CD14-positive monocyte (primary cell): ENCODE measurements at regions not wholly inside any gene's neighbourhood (a gene's known extent, or its start where the extent isn't known, plus 50 kb on each side); places are given as distances from the start of the nearest gene placed in this dataset.

Source experiments
- DNase-seq, 3 donors: peaks; one replicate each; pipeline ENCODE4 v3.0.0-alpha.2; 2011 to 2022
- H2AFZ ChIP-seq: 2 replicates; pipeline ENCODE4 v1.6.0; 2012; ENCODE audit warnings: mild to moderate bottlenecking, low read depth, low read length, inconsistent platforms; ENCODE audit not compliant: insufficient read depth, poor library complexity, severe bottlenecking
- H3K27ac ChIP-seq, 2 donors: 1 replicate in 1 of 2; 2 replicates in 1 of 2; pipeline ENCODE4 v1.5.1; 2012 to 2013; ENCODE audit warnings: low read length in 2 of 2, control low read depth in 1 of 2, inconsistent platforms in 1 of 2, low read depth in 1 of 2, mild to moderate bottlenecking in 1 of 2
- H3K27me3 ChIP-seq, 2 donors: one replicate each; pipeline versions ENCODE4 v1.6.0 to v1.6.1; 2011 to 2013; ENCODE audit warnings: low read length in 2 of 2; ENCODE audit not compliant: control insufficient read depth in 2 of 2, insufficient read depth in 2 of 2
- H3K36me3 ChIP-seq, 2 donors: replicated peaks in 1 of 2; 1 replicate in 1 of 2; 2 replicates in 1 of 2; pipeline versions ENCODE4 v1.5.1 to v1.6.1; 2012 to 2013; ENCODE audit warnings: low read length in 2 of 2, control low read depth in 1 of 2, inconsistent platforms in 1 of 2, mild to moderate bottlenecking in 1 of 2; ENCODE audit not compliant: insufficient read depth in 2 of 2, control insufficient read depth in 1 of 2
- H3K4me1 ChIP-seq, 2 donors: 1 replicate in 1 of 2; 2 replicates in 1 of 2; pipeline versions ENCODE4 v1.5.1 to v1.6.1; 2012 to 2013; ENCODE audit warnings: low read length in 2 of 2, control low read depth in 1 of 2, inconsistent platforms in 1 of 2, mild to moderate bottlenecking in 1 of 2, moderate library complexity in 1 of 2; ENCODE audit not compliant: insufficient read depth in 2 of 2, control insufficient read depth in 1 of 2
- H3K4me2 ChIP-seq: replicated peaks from 2 replicates; pipeline ENCODE3; 2012; ENCODE audit warnings: low read length, moderate library complexity, mild to moderate bottlenecking; ENCODE audit not compliant: poor library complexity, severe bottlenecking; ENCODE audit errors: extremely low read depth
- H3K4me3 ChIP-seq, 3 experiments: fragments of 200-600 bp in 1 of 3; sonication (generic) in 1 of 3; replicated peaks in 1 of 3; 1 replicate in 2 of 3; 2 replicates in 1 of 3; pipeline ENCODE4 v1.5.1; 2011 to 2013; ENCODE audit warnings: low read length in 3 of 3, mild to moderate bottlenecking in 3 of 3, control low read depth in 2 of 3, low read depth in 2 of 3, inconsistent platforms in 1 of 3, moderate library complexity in 1 of 3
- H3K79me2 ChIP-seq: 2 replicates; pipeline ENCODE4 v1.6.0; 2012; ENCODE audit warnings: mild to moderate bottlenecking, control low read depth, inconsistent platforms, low read length, moderate library complexity; ENCODE audit not compliant: insufficient read depth
- H3K9ac ChIP-seq: 2 replicates; pipeline ENCODE4 v1.6.0; 2017; ENCODE audit warnings: low read length, mild to moderate bottlenecking; ENCODE audit not compliant: insufficient read depth, poor library complexity, severe bottlenecking
- H3K9me3 ChIP-seq, 2 donors: replicated peaks in 1 of 2; 1 replicate in 1 of 2; 2 replicates in 1 of 2; pipeline versions ENCODE4 v1.5.1 to v1.6.1; 2012 to 2013; ENCODE audit warnings: low read length in 2 of 2, control low read depth in 1 of 2; ENCODE audit not compliant: control insufficient read depth in 1 of 2, insufficient read depth in 1 of 2
- H4K20me1 ChIP-seq: 2 replicates; pipeline ENCODE4 v1.6.0; 2012; ENCODE audit warnings: mild to moderate bottlenecking, low read length, control low read depth, moderate library complexity; ENCODE audit not compliant: insufficient read depth
- H3K27ac Mint-ChIP-seq, 7 donors: one replicate each; pipeline ENCODE4 v1.8.0; 2020; ENCODE audit warnings: mild to moderate bottlenecking in 7 of 7, mixed read lengths in 7 of 7, moderate library complexity in 6 of 7, inconsistent platforms in 2 of 7
- H3K27me3 Mint-ChIP-seq, 3 donors: one replicate each; pipeline ENCODE4 v1.8.0; 2021 to 2022; ENCODE audit warnings: low read depth in 3 of 3, mild to moderate bottlenecking in 3 of 3, mixed read lengths in 3 of 3, moderate library complexity in 3 of 3, inconsistent platforms in 1 of 3
- H3K36me3 Mint-ChIP-seq, 2 donors: one replicate each; pipeline ENCODE4 v1.8.0; 2020; ENCODE audit warnings: mixed read lengths in 2 of 2, inconsistent platforms in 1 of 2, mild to moderate bottlenecking in 1 of 2
- H3K4me1 Mint-ChIP-seq: one replicate; pipeline ENCODE4 v1.8.0; 2020; ENCODE audit warnings: mild to moderate bottlenecking, mixed read lengths
- H3K4me3 Mint-ChIP-seq, 2 donors: one replicate each; pipeline ENCODE4 v1.8.0; 2020; ENCODE audit warnings: mild to moderate bottlenecking in 2 of 2, mixed read lengths in 2 of 2, moderate library complexity in 1 of 2
- H3K9me3 Mint-ChIP-seq, 7 donors: one replicate each; pipeline ENCODE4 v1.8.0; 2020 to 2022; ENCODE audit warnings: mixed read lengths in 7 of 7, mild to moderate bottlenecking in 6 of 7, moderate library complexity in 6 of 7, inconsistent platforms in 2 of 7
- WGBS: methylation state at CpG from one replicate; pipeline ENCODE4 v1.1.5; 2013; ENCODE audit warnings: missing lambda C conversion rate; ENCODE audit not compliant: insufficient coverage; 5-methylcytosine and 5-hydroxymethylcytosine counted together
- intact Hi-C, 2 donors: fragments of 100-400 bp; cut with micrococcal nuclease; formaldehyde crosslinking; loops; one replicate each; pipeline versions ENCODE4 v1.15.0 to v1.15.1; 2023
- TF ChIP-seq, protein P1 (sequence below): fragments of 200-600 bp; IDR thresholded peaks from one replicate; pipeline ENCODE4 v1.8.0; 2022; ENCODE audit warnings: antibody characterized with exemption, mild to moderate bottlenecking

DNA sequence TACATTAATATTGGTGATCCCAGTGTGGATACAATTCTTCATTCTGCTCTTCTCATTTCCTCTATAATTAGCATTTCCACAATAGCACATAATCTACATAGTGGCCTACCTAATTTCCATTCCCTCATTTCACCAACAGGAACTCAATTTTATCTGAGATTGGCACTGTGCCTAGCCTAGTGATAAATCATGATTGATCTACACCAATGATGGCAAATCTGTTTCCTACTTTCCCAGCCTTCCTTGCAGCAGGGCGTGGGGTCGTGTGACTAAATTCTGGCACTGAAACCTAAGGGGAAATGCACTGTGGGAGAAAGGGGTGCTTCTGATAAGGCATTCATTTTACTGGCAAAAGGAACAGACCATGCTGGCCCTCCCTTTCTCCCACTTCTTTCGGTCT is 66.6 kb upstream of the TOM1L1 start:
- DNase-seq: no peak
- Histone ChIP-seq H3K27ac (no peak overlapping the region), H3K27me3 (no peaks in the 10 kb centered on the region), H4K20me1 (no peaks in the 10 kb centered on the region), H3K4me3 (no peak overlapping the region), H3K9ac (no peak overlapping the region), H3K79me2 (no peaks in the 10 kb centered on the region), H3K4me2 (no peak overlapping the region), H3K9me3 (peaks cover 13 to 15% of the 10 kb centered on the region in 2 donors), H3K4me1 (no peaks in the 10 kb centered on the region), H3K36me3 (no peaks in the 10 kb centered on the region), H2AFZ (no peak overlapping the region)
- TF ChIP-seq, protein P1, sequence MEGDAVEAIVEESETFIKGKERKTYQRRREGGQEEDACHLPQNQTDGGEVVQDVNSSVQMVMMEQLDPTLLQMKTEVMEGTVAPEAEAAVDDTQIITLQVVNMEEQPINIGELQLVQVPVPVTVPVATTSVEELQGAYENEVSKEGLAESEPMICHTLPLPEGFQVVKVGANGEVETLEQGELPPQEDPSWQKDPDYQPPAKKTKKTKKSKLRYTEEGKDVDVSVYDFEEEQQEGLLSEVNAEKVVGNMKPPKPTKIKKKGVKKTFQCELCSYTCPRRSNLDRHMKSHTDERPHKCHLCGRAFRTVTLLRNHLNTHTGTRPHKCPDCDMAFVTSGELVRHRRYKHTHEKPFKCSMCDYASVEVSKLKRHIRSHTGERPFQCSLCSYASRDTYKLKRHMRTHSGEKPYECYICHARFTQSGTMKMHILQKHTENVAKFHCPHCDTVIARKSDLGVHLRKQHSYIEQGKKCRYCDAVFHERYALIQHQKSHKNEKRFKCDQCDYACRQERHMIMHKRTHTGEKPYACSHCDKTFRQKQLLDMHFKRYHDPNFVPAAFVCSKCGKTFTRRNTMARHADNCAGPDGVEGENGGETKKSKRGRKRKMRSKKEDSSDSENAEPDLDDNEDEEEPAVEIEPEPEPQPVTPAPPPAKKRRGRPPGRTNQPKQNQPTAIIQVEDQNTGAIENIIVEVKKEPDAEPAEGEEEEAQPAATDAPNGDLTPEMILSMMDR: no peak
- intact Hi-C loops: no loop called here
- WGBS: no CpG with 5 or more reads among the region's 3 CpGs
- no peaks in the 10 kb centered on the region for H3K4me1 Mint-ChIP-seq
- peaks cover 7 to 21% (median 12%) of the 10 kb centered on the region in 7 donors for H3K9me3 Mint-ChIP-seq
- H3K36me3 Mint-ChIP-seq: no peaks in the 10 kb centered on the region
- peaks cover 0 to 2% (median 0%) of the 10 kb centered on the region in 3 donors for H3K27me3 Mint-ChIP-seq
- no peak overlapping the region for H3K27ac Mint-ChIP-seq
- H3K4me3 Mint-ChIP-seq: no peak overlapping the region

DNA sequence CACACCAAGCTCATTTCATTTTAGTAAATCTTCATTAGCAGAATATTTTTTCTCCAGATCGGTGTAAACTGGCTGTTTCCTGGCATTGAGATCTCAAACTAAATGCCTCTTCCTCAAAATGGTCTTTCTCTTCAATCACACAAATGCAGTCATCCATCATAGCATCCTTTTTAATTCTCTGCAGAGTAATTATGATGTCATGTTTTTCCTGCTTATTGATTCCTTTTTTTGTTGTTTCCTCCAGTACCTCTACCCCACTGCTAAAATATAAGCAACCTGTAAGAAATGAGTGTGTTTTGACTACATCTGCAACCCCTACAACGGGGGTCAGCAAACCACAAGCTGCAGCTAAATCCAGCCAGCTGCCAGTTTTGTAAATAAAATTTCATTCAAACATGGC is 65.6 kb upstream of the TOM1L1 start:
- Histone ChIP-seq H3K4me1 (no peaks in the 10 kb centered on the region), H3K27ac (no peak overlapping the region), H3K9ac (no peak overlapping the region), H3K79me2 (no peaks in the 10 kb centered on the region), H3K27me3 (no peaks in the 10 kb centered on the region), H3K9me3 (peaks cover 13 to 15% of the 10 kb centered on the region in 2 donors), H4K20me1 (no peaks in the 10 kb centered on the region), H3K4me2 (no peak overlapping the region), H3K4me3 (no peak overlapping the region), H2AFZ (no peak overlapping the region), H3K36me3 (no peaks in the 10 kb centered on the region)
- no peak overlapping the region for H3K4me3 Mint-ChIP-seq
- TF ChIP-seq, protein P1: no peak
- intact Hi-C loops: no loop called here
- DNase-seq: no peak
- WGBS: 100% methylated on average over 1 of the region's 2 CpGs
- H3K27ac Mint-ChIP-seq: no peak overlapping the region
- no peaks in the 10 kb centered on the region for H3K36me3 Mint-ChIP-seq
- peaks cover 0 to 2% (median 0%) of the 10 kb centered on the region in 3 donors for H3K27me3 Mint-ChIP-seq
- H3K9me3 Mint-ChIP-seq: peaks cover 7 to 21% (median 12%) of the 10 kb centered on the region in 7 donors
- H3K4me1 Mint-ChIP-seq: no peaks in the 10 kb centered on the region
